H9 (cell line): ENCODE measurements at regions not wholly inside any gene's neighbourhood (a gene's known extent, or its start where the extent isn't known, plus 50 kb on each side); places are given as distances from the start of the nearest gene placed in this dataset.
A peak's percentile ranks its signal among the peaks of the same experiment; 100 is the strongest.

ENCODE experiments used
- DNase-seq: peaks from one replicate; pipeline ENCODE4 v3.0.0-alpha.2; 2017
- H2AFZ ChIP-seq: one replicate; pipeline ENCODE4 v1.6.1; 2013; ENCODE audit warnings: mild to moderate bottlenecking, low read length, control low read depth, moderate library complexity
- H2AK5ac ChIP-seq: 2 replicates; pipeline ENCODE4 v1.6.1; 2013; ENCODE audit warnings: low read length, control low read depth, mixed read lengths; ENCODE audit not compliant: insufficient read length
- H2BK120ac ChIP-seq: one replicate; pipeline ENCODE4 v1.6.1; 2013; ENCODE audit warnings: low read depth, mild to moderate bottlenecking, low read length, control low read depth, inconsistent platforms; ENCODE audit not compliant: poor library complexity, severe bottlenecking
- H2BK12ac ChIP-seq: 2 replicates; pipeline ENCODE4 v1.6.1; 2013; ENCODE audit warnings: low read length, control low read depth, mixed read lengths, low read depth; ENCODE audit not compliant: insufficient read length
- H2BK15ac ChIP-seq: 2 replicates; pipeline ENCODE4 v1.6.1; 2013; ENCODE audit warnings: low read depth, low read length, control low read depth
- H2BK20ac ChIP-seq: one replicate; pipeline ENCODE4 v1.6.1; 2013; ENCODE audit warnings: low read depth, mild to moderate bottlenecking, low read length, control low read depth, inconsistent platforms; ENCODE audit not compliant: poor library complexity, severe bottlenecking
- H2BK5ac ChIP-seq: 2 replicates; pipeline ENCODE4 v1.6.1; 2013; ENCODE audit warnings: low read length, control low read depth, mixed read lengths; ENCODE audit not compliant: insufficient read length
- H3K14ac ChIP-seq: 2 replicates; pipeline ENCODE4 v1.6.1; 2013; ENCODE audit warnings: low read length, control low read depth; ENCODE audit not compliant: insufficient read depth
- H3K18ac ChIP-seq: 2 replicates; pipeline ENCODE4 v1.6.1; 2013; ENCODE audit warnings: low read depth, mild to moderate bottlenecking, mixed read lengths, low read length, control low read depth; ENCODE audit not compliant: insufficient read length
- H3K23ac ChIP-seq: 2 replicates; pipeline ENCODE4 v1.6.1; 2013; ENCODE audit warnings: low read length, control low read depth, mixed read lengths, low read depth; ENCODE audit not compliant: insufficient read length
- H3K23me2 ChIP-seq: 2 replicates; pipeline ENCODE4 v1.6.1; 2013; ENCODE audit warnings: low read depth, mild to moderate bottlenecking, mixed read lengths, low read length, control low read depth; ENCODE audit not compliant: insufficient read length, poor library complexity, severe bottlenecking
- H3K27ac ChIP-seq: 2 replicates; pipeline ENCODE4 v1.5.1; 2013; ENCODE audit warnings: low read length, control low read depth, mixed read lengths, low read depth; ENCODE audit not compliant: insufficient read length
- H3K27me3 ChIP-seq: 2 replicates; pipeline ENCODE4 v1.6.1; 2013; ENCODE audit warnings: low read length, control low read depth, inconsistent platforms; ENCODE audit not compliant: insufficient read depth
- H3K4ac ChIP-seq: 2 replicates; pipeline ENCODE4 v1.6.1; 2013; ENCODE audit warnings: low read depth, mild to moderate bottlenecking, control low read depth, inconsistent platforms, low read length, moderate library complexity
- H3K4me1 ChIP-seq: 2 replicates; pipeline ENCODE4 v1.6.1; 2013; ENCODE audit warnings: low read length, control low read depth, inconsistent platforms; ENCODE audit not compliant: insufficient read depth
- H3K4me2 ChIP-seq: 2 replicates; pipeline ENCODE4 v1.6.1; 2013; ENCODE audit warnings: low read length, control low read depth, mixed read lengths; ENCODE audit not compliant: insufficient read length, insufficient read depth
- H3K56ac ChIP-seq: 2 replicates; pipeline ENCODE4 v1.6.1; 2013; ENCODE audit warnings: low read depth, mild to moderate bottlenecking, mixed read lengths, low read length, control low read depth; ENCODE audit not compliant: insufficient read length
- H3K79me1 ChIP-seq: 2 replicates; pipeline ENCODE4 v1.6.1; 2013; ENCODE audit warnings: low read depth, mild to moderate bottlenecking, moderate library complexity, low read length, control low read depth, inconsistent platforms; ENCODE audit not compliant: insufficient read depth, poor library complexity, severe bottlenecking
- H3K79me2 ChIP-seq: 2 replicates; pipeline ENCODE4 v1.6.1; 2013; ENCODE audit warnings: low read length, control low read depth, inconsistent platforms; ENCODE audit not compliant: insufficient read depth
- H3K9ac ChIP-seq: 2 replicates; pipeline ENCODE4 v1.6.1; 2013; ENCODE audit warnings: low read length, control low read depth, mixed read lengths; ENCODE audit not compliant: insufficient read length; ENCODE audit errors: extremely low read depth
- H3K9me3 ChIP-seq: one replicate; pipeline ENCODE4 v1.6.1; 2013; ENCODE audit warnings: low read depth, low read length, inconsistent platforms; ENCODE audit not compliant: control insufficient read depth
- H3T11ph ChIP-seq: one replicate; pipeline ENCODE4 v1.6.1; 2013; ENCODE audit warnings: mild to moderate bottlenecking, low read length, control low read depth, inconsistent platforms
- H4K20me1 ChIP-seq: one replicate; pipeline ENCODE4 v1.6.1; 2013; ENCODE audit not compliant: control insufficient read depth, insufficient read length, insufficient read depth
- H4K5ac ChIP-seq: 2 replicates; pipeline ENCODE4 v1.6.1; 2013; ENCODE audit warnings: low read depth, mild to moderate bottlenecking, mixed read lengths, low read length, control low read depth; ENCODE audit not compliant: insufficient read length
- H4K8ac ChIP-seq: replicated peaks from 2 replicates; pipeline ENCODE4 v1.6.1; 2013; ENCODE audit warnings: low read length, control low read depth, mixed read lengths, low read depth; ENCODE audit not compliant: insufficient read length
- H4K91ac ChIP-seq: 2 replicates; pipeline ENCODE4 v1.6.1; 2013; ENCODE audit warnings: low read depth, mild to moderate bottlenecking, moderate library complexity, mixed read lengths, low read length, control low read depth; ENCODE audit not compliant: insufficient read length
- H3K27ac Mint-ChIP-seq, 3 experiments: 2 replicates in 2 of 3; 3 replicates in 1 of 3; pipeline ENCODE4 v1.8.0; 2020 to 2021; ENCODE audit warnings: mixed read lengths in 3 of 3, mild to moderate bottlenecking in 1 of 3, moderate library complexity in 1 of 3
- H3K27me3 Mint-ChIP-seq: 2 replicates; pipeline ENCODE4 v1.8.0; 2021; ENCODE audit warnings: low read depth, mild to moderate bottlenecking, moderate library complexity, mixed read lengths
- H3K36me3 Mint-ChIP-seq, 3 experiments: 2 replicates in 2 of 3; 3 replicates in 1 of 3; pipeline ENCODE4 v1.8.0; 2020 to 2021; ENCODE audit warnings: low read depth in 3 of 3, mixed read lengths in 3 of 3; ENCODE audit not compliant: insufficient read depth in 1 of 3
- H3K4me1 Mint-ChIP-seq, 2 experiments: 2 replicates each; pipeline ENCODE4 v1.8.0; 2020; ENCODE audit warnings: mixed read lengths in 2 of 2
- H3K4me3 Mint-ChIP-seq, 2 experiments: 2 replicates in 1 of 2; 3 replicates in 1 of 2; pipeline ENCODE4 v1.8.0; 2020 to 2021; ENCODE audit warnings: mild to moderate bottlenecking in 2 of 2, mixed read lengths in 2 of 2, moderate library complexity in 1 of 2
- H3K9me3 Mint-ChIP-seq, 2 experiments: 2 replicates in 1 of 2; 3 replicates in 1 of 2; pipeline ENCODE4 v1.8.0; 2020; ENCODE audit warnings: mild to moderate bottlenecking in 2 of 2, mixed read lengths in 2 of 2, moderate library complexity in 1 of 2
- WGBS: extraction: QIAGEN DNeasy Blood & Tissue Kit; methylation state at CpG from one replicate; pipeline ENCODE4 v1.1.7; 2013; ENCODE audit warnings: missing lambda C conversion rate, low lambda C conversion rate, mixed read lengths; ENCODE audit not compliant: insufficient read length; ENCODE audit errors: extremely low coverage; 5-methylcytosine and 5-hydroxymethylcytosine counted together
- TF ChIP-seq, protein P1 (sequence below): fragments of 200-600 bp; sonication (generic); conservative IDR thresholded peaks from 3 replicates; pipeline ENCODE4 v1.8.0; 2021; ENCODE audit warnings: antibody characterized with exemption, mild to moderate bottlenecking

DNA sequence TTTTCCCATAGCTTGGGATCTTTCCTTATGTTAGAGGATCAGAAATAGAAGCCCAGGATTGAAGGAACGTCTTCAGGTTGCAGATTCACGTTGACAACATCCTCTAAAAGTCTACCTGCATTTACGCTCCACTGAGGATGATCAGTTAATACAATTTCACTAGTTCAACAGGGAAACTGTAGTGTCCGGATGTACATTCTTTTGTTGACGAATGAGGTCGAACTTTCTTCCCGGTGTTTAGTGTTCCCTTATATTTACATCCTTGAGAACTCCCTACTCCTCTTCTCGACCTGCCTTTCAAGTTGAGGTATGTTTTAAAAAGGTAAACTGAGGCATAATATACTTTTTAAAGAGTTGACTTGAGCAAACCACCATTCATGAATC, 74.8 kb downstream of the SIK1 start:
- H4K5ac ChIP-seq: no peak overlapping the region
- H3K36me3 Mint-ChIP-seq: no peaks in the 10 kb centered on the region
- H4K8ac ChIP-seq: no peak overlapping the region
- H3K18ac ChIP-seq: no peak overlapping the region
- H3K14ac ChIP-seq: no peak overlapping the region
- H3K9ac ChIP-seq: no peak overlapping the region
- H2BK15ac ChIP-seq: no peak overlapping the region
- no peak overlapping the region for H2BK5ac ChIP-seq
- no peaks in the 10 kb centered on the region for H3K9me3 ChIP-seq
- H3K27ac ChIP-seq: no peak overlapping the region
- peaks cover 3 to 27% of the 10 kb centered on the region in 2 experiments; a peak in 2 of 4 replicates for H3K4me1 Mint-ChIP-seq
- H2AK5ac ChIP-seq: no peak overlapping the region
- H2BK20ac ChIP-seq: no peak overlapping the region
- no peaks in the 10 kb centered on the region; the same call in 1 of the 2 replicates for H3K27me3 Mint-ChIP-seq
- no peak overlapping the region for H2BK120ac ChIP-seq
- no peak overlapping the region for H3K56ac ChIP-seq
- H2BK12ac ChIP-seq: no peak overlapping the region
- no peaks in the 10 kb centered on the region for H3K79me1 ChIP-seq
- DNase-seq: no peak
- H2AFZ ChIP-seq: no peak overlapping the region
- H3K4me1 ChIP-seq: no peaks in the 10 kb centered on the region
- H3K79me2 ChIP-seq: no peaks in the 10 kb centered on the region
- no peaks in the 10 kb centered on the region for H3K9me3 Mint-ChIP-seq
- H3K4ac ChIP-seq: no peak overlapping the region
- WGBS: no CpG with 5 or more reads among the region's 8 CpGs
- no peaks in the 10 kb centered on the region for H3K27me3 ChIP-seq
- no peaks in the 10 kb centered on the region for H4K20me1 ChIP-seq
- H3K27ac Mint-ChIP-seq: 0 out of 7 replicates have a peak overlapping the region, but pooled peaks of 1 of the 3 experiments have one; percentile 49
- H3K23me2 ChIP-seq: no peaks in the 10 kb centered on the region
- H4K91ac ChIP-seq: no peak overlapping the region
- no peak overlapping the region for H3K4me2 ChIP-seq
- TF ChIP-seq, protein P1, sequence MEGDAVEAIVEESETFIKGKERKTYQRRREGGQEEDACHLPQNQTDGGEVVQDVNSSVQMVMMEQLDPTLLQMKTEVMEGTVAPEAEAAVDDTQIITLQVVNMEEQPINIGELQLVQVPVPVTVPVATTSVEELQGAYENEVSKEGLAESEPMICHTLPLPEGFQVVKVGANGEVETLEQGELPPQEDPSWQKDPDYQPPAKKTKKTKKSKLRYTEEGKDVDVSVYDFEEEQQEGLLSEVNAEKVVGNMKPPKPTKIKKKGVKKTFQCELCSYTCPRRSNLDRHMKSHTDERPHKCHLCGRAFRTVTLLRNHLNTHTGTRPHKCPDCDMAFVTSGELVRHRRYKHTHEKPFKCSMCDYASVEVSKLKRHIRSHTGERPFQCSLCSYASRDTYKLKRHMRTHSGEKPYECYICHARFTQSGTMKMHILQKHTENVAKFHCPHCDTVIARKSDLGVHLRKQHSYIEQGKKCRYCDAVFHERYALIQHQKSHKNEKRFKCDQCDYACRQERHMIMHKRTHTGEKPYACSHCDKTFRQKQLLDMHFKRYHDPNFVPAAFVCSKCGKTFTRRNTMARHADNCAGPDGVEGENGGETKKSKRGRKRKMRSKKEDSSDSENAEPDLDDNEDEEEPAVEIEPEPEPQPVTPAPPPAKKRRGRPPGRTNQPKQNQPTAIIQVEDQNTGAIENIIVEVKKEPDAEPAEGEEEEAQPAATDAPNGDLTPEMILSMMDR: no peak
- H3K23ac ChIP-seq: no peak overlapping the region
- H3K4me3 Mint-ChIP-seq: no peak overlapping the region
- H3T11ph ChIP-seq: no peak overlapping the region
